Upper lobe of left lung (tissue), 6 donors: ENCODE measurements at regions not wholly inside any gene's neighbourhood (a gene's known extent, or its start where the extent isn't known, plus 50 kb on each side); places are given as distances from the start of the nearest gene placed in this dataset.

Source experiments
- ATAC-seq, 2 donors: fragments of 200-7000 bp; cut with Tn5 transposase; one replicate each; pipeline ENCODE4 v1.9.1; 2022; ENCODE audit warnings: mild to moderate bottlenecking in 2 of 2, moderate library complexity in 2 of 2; ENCODE audit not compliant: low FRiP score in 2 of 2
- DNase-seq, 2 donors: peaks; one replicate each; pipeline ENCODE4 v3.0.0-alpha.2; 2019 to 2020
- H3K27ac ChIP-seq, 4 donors: fragments of 200-600 bp; sonication (generic); one replicate each; pipeline ENCODE4 v1.5.1; 2016 to 2019
- H3K27me3 ChIP-seq, 4 donors: fragments of 200-600 bp; sonication (generic); one replicate each; pipeline ENCODE4 v1.5.1; 2017 to 2019
- H3K36me3 ChIP-seq, 4 donors: fragments of 200-600 bp; sonication (generic); one replicate each; pipeline ENCODE4 v1.5.1; 2016 to 2019
- H3K4me1 ChIP-seq, 4 donors: fragments of 200-600 bp; sonication (generic); one replicate each; pipeline ENCODE4 v1.5.1; 2018 to 2019
- H3K4me3 ChIP-seq, 4 donors: fragments of 200-600 bp; sonication (generic); one replicate each; pipeline ENCODE4 v1.5.1; 2017 to 2019; ENCODE audit warnings: mild to moderate bottlenecking in 2 of 4, moderate library complexity in 1 of 4
- H3K9me3 ChIP-seq, 4 donors: fragments of 200-600 bp; sonication (generic); one replicate each; pipeline ENCODE4 v1.5.1; 2018 to 2019
- CTCF ChIP-seq, 6 experiments: fragments of 450-650 bp in 4 of 6; fragments of 200-600 bp in 2 of 6; sonication (generic) in 2 of 6; IDR thresholded peaks; one replicate each; pipeline ENCODE4 v1.5.1; 2016 to 2019; ENCODE audit warnings: antibody characterized with exemption in 6 of 6
- EP300 ChIP-seq, 4 donors: sonication (generic); formaldehyde crosslinking; IDR thresholded peaks; one replicate each; pipeline ENCODE4 v1.5.1; 2017; ENCODE audit warnings: antibody characterized with exemption in 4 of 4, control low read depth in 2 of 4
- POLR2A ChIP-seq, 4 donors: fragments of 450-650 bp; IDR thresholded peaks; one replicate each; pipeline ENCODE4 v1.5.1; 2016 to 2017; ENCODE audit warnings: antibody characterized with exemption in 4 of 4, mild to moderate bottlenecking in 2 of 4
- POLR2AphosphoS5 ChIP-seq, 2 donors: sonication (generic); formaldehyde crosslinking; IDR thresholded peaks; one replicate each; pipeline ENCODE4 v1.5.1; 2017; ENCODE audit warnings: antibody characterized with exemption in 2 of 2
- WGBS, 2 donors: methylation state at CpG; one replicate each; pipeline ENCODE4 v1.1.5; 2017 to 2018; 5-methylcytosine and 5-hydroxymethylcytosine counted together
- donor health status: DM: no; HTN: no; CAD: no; lungs with moderate emphysema.
- donor health status: DM: no; HTN: yes; CAD: no; lungs with severe emphysema.

GRCh38 chr5:5658889-5659465, 236.5 kb downstream of the ICE1 start:
- TF ChIP-seq CTCF (IDR thresholded peaks at IDR 0.05) (no peak), POLR2A (IDR thresholded peaks at IDR 0.05) (no peak), POLR2AphosphoS5 (IDR thresholded peaks at IDR 0.05) (no peak), EP300 (IDR thresholded peaks at IDR 0.05) (no peak)
- H3K9me3 ChIP-seq, result no peaks in the 10 kb centered on the region
- WGBS, 2 donors, result 81 to 87% methylated on average over 3 of the region's 3 CpGs
- ATAC-seq, result peak in 1 of 2 donors; percentile 23
- H3K4me1 ChIP-seq, result no peaks in the 10 kb centered on the region
- no peak for DNase-seq
- no peak overlapping the region for H3K27ac ChIP-seq
- no peaks in the 10 kb centered on the region for H3K36me3 ChIP-seq
- H3K4me3 ChIP-seq, result no peak overlapping the region
- H3K27me3 ChIP-seq, result no peaks in the 10 kb centered on the region

- H3K27ac ChIP-seq, result peak overlapping the region in 1 of 4 donors; percentile 22
- 25 to 46% methylated on average over 4 of the region's 4 CpGs for WGBS, 2 donors
- DNase-seq, result peak in 1 of 2 donors; percentile 49
Observed at GRCh38 chr5:5658226-5658625, 235.7 kb downstream of the ICE1 start.

GRCh38 chr5:5652181-5652580, 229.7 kb downstream of the ICE1 start:
- Histone ChIP-seq H3K9me3 (no peaks in the 10 kb centered on the region), H3K27me3 (no peaks in the 10 kb centered on the region), H3K4me3 (no peak overlapping the region), H3K4me1 (no peaks in the 10 kb centered on the region), H3K27ac (no peak overlapping the region), H3K36me3 (no peaks in the 10 kb centered on the region)
- TF ChIP-seq POLR2AphosphoS5 (IDR thresholded peaks at IDR 0.05) (no peak), EP300 (IDR thresholded peaks at IDR 0.05) (no peak), POLR2A (IDR thresholded peaks at IDR 0.05) (no peak), CTCF (IDR thresholded peaks at IDR 0.05) (no peak)
- 87 to 94% methylated on average over 12 to 13 of the region's 13 CpGs for WGBS, 2 donors
- no peak for ATAC-seq
- DNase-seq, result no peak

More at GRCh38 chr5:5658226-5658625, 235.7 kb downstream of the ICE1 start:
- H3K4me1 ChIP-seq, result no peaks in the 10 kb centered on the region
- TF ChIP-seq POLR2A (IDR thresholded peaks at IDR 0.05) (no peak), CTCF (IDR thresholded peaks at IDR 0.05) (no peak), EP300 (IDR thresholded peaks at IDR 0.05) (peak in 1 of 4 donors; percentile 22), POLR2AphosphoS5 (IDR thresholded peaks at IDR 0.05) (no peak)
- H3K4me3 ChIP-seq, result peak overlapping the region in 1 of 4 donors; percentile 9
- no peaks in the 10 kb centered on the region for H3K27me3 ChIP-seq
- H3K36me3 ChIP-seq, result no peaks in the 10 kb centered on the region
- ATAC-seq, result peak; percentile 75 to 94
- no peaks in the 10 kb centered on the region for H3K9me3 ChIP-seq

- TF ChIP-seq EP300 (IDR thresholded peaks at IDR 0.05) (no peak), POLR2AphosphoS5 (IDR thresholded peaks at IDR 0.05) (no peak), POLR2A (IDR thresholded peaks at IDR 0.05) (no peak), CTCF (IDR thresholded peaks at IDR 0.05) (no peak)
- ATAC-seq (no peak), DNase-seq (no peak)
- H3K36me3 ChIP-seq, result no peaks in the 10 kb centered on the region
- no peak overlapping the region for H3K27ac ChIP-seq
- H3K4me3 ChIP-seq, result no peak overlapping the region
- WGBS, 2 donors, result 95 to 98% methylated on average over 2 of the region's 2 CpGs
- no peaks in the 10 kb centered on the region for H3K9me3 ChIP-seq
- no peaks in the 10 kb centered on the region for H3K27me3 ChIP-seq
- H3K4me1 ChIP-seq, result no peaks in the 10 kb centered on the region
Observed at GRCh38 chr5:5650949-5651348, 228.5 kb downstream of the ICE1 start.

- ATAC-seq (no peak), DNase-seq (no peak)
- Histone ChIP-seq H3K4me3 (no peak overlapping the region), H3K4me1 (no peaks in the 10 kb centered on the region), H3K27me3 (no peaks in the 10 kb centered on the region), H3K9me3 (no peaks in the 10 kb centered on the region), H3K27ac (no peak overlapping the region), H3K36me3 (no peaks in the 10 kb centered on the region)
- WGBS, 2 donors, result 61 to 69% methylated on average over 5 of the region's 5 CpGs
- no peak for TF ChIP-seq POLR2A (IDR thresholded peaks at IDR 0.05)
- TF ChIP-seq EP300 (IDR thresholded peaks at IDR 0.05), result no peak
- TF ChIP-seq CTCF (IDR thresholded peaks at IDR 0.05), result no peak
- no peak for TF ChIP-seq POLR2AphosphoS5 (IDR thresholded peaks at IDR 0.05)
Observed at GRCh38 chr5:5650242-5650641, 227.8 kb downstream of the ICE1 start.
